GM12865 (cell line): ENCODE measurements at regions not wholly inside any gene's neighbourhood (a gene's known extent, or its start where the extent isn't known, plus 50 kb on each side); places are given as distances from the start of the nearest gene placed in this dataset.

Experiments
- DNase-seq: peaks from one replicate; pipeline ENCODE4 v3.0.0; 2010; ENCODE audit warnings: low read depth
- H3K4me3 ChIP-seq: 2 replicates; pipeline ENCODE4 v1.5.1; 2011; ENCODE audit warnings: mild to moderate bottlenecking, low read depth, low read length, control low read depth
- TF ChIP-seq, protein P1 (sequence below): IDR thresholded peaks from 2 replicates; pipeline ENCODE4 v1.5.1; 2011; ENCODE audit warnings: low read length, control low read depth, low read depth, inconsistent platforms; ENCODE audit not compliant: insufficient read depth; ENCODE audit errors: missing control alignments

DNA sequence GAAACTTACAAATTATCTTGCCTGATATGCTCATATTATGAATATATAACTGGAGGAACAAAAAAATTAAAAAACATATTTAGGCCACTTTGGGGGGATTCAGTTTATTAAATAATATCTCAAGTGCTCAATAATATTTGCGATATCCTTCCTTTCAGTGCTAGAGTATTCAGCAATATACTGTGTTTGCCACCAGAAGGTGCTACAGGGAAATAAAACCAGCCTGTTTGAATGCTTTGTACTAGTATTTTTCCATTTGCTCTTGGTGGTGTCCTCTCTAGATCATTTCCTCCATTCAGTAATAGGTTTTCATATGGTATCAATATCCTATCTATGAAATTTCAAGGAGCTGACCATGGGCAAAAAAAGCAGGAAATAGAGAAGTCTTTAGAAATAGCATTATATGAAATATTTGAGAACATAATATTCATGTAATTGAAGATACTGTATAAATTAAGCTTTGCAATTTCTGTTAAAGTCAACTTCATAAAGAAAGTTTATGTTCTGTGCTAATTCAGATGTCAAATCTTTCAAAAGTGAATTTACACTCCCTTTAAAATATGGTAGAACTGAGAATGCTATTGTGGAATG is 106.2 kb upstream of the NAV3 start:
- DNase-seq, result peak; percentile 55
- TF ChIP-seq, protein P1, sequence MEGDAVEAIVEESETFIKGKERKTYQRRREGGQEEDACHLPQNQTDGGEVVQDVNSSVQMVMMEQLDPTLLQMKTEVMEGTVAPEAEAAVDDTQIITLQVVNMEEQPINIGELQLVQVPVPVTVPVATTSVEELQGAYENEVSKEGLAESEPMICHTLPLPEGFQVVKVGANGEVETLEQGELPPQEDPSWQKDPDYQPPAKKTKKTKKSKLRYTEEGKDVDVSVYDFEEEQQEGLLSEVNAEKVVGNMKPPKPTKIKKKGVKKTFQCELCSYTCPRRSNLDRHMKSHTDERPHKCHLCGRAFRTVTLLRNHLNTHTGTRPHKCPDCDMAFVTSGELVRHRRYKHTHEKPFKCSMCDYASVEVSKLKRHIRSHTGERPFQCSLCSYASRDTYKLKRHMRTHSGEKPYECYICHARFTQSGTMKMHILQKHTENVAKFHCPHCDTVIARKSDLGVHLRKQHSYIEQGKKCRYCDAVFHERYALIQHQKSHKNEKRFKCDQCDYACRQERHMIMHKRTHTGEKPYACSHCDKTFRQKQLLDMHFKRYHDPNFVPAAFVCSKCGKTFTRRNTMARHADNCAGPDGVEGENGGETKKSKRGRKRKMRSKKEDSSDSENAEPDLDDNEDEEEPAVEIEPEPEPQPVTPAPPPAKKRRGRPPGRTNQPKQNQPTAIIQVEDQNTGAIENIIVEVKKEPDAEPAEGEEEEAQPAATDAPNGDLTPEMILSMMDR, result peak; percentile 69
- H3K4me3 ChIP-seq, result no peak overlapping the region

DNA sequence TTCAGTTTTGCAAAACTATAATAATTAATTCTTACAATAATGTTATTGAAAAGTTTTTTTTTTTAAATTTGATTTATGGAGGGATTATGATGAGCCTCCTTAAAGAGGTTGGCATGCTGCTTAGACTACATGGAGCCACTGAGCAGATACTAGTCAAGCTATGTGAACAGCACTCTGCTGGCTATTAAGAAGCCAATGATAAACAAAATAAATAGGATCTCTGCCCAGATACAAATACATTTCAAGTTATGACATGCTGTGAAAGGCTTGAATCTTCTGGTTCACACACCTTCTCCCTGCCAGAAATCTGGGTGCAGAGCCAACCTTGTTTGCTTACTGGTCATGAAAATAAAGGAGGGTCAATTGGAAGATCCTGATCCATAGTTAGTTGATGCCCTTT is 107.4 kb upstream of the NAV3 start:
- TF ChIP-seq, protein P1, result no peak
- no peak for DNase-seq
- H3K4me3 ChIP-seq, result no peak overlapping the region

DNA sequence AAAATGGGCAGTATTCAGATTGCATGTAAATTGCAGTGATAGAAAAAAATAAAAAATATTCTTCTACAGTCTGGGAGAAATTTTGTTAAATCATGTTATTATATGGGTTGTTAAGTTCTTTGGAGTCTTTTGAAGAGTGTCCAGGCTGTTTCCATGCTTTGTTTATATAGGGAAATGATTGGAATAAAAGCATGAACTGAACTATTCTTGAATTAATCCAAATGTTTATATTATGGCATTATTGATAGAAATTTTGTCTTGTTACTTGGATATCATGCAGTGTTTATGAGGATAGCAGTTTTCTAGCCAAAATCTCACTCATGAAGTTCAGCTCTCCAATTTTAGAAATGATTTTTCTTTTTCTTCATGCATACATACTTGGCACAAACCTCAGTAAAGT is 108.2 kb upstream of the NAV3 start:
- H3K4me3 ChIP-seq, result no peak overlapping the region
- DNase-seq, result no peak
- TF ChIP-seq, protein P1, result no peak

DNA sequence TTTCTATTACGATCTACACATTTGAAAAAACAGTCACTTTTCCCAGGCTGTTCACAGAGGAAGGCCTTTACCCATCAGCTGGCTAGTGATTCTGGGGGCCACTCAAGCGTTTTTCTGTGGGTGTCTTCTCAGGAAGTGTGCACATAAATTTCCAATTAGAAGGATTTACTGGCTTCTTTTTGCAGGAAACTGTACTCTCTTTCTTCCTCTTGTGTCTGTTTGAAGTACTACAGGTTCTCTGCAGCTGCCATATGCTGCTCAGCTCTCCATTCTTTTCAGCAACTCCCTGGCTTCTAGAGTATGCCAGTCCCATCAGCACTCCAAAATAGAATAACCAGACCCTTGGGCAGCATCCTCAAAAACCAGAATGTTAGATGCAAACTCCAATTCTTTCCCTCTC is 110.4 kb upstream of the NAV3 start:
- H3K4me3 ChIP-seq, result no peak overlapping the region
- DNase-seq, result no peak
- TF ChIP-seq, protein P1, result no peak

DNA sequence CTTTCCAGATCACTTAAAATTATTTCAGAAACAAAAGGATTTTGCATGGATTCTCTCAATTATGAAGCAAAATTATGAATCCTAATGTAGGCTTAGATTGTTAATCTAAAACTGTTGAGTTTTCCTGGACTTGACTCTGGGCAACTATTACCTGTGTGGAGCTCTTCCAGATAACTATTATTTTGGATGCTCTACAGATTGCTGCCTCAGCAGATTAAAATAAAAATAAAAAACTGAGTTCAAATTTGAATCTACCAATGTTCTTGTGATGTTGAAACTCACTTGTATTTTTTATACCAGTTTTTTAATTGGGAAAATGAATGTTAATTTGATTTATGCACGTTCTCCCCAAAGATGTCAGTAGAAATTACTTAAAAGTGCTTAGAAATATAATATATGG is 120.5 kb upstream of the NAV3 start:
- no peak overlapping the region for H3K4me3 ChIP-seq
- TF ChIP-seq, protein P1, result no peak
- no peak for DNase-seq

DNA sequence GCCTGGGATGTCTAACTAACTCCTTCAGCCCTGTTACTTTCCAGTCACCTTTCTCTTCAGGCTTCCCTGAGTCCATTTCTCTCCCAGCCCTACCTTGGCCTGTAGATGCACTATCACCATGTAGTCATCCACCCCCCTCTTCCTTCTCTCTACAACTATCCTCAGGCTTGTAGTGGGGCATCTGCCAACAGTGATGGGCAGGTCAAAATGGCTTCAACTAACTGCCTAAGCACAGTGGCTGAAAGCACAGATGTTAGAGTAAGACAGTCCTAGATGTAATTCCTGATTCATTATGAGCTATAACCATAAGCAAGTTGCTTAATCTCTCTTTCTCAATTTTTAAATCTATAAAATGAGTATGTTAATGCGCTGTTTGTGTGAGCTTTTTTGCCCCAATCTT is 133.6 kb upstream of the NAV3 start:
- TF ChIP-seq, protein P1, result no peak
- no peak overlapping the region for H3K4me3 ChIP-seq
- no peak for DNase-seq

DNA sequence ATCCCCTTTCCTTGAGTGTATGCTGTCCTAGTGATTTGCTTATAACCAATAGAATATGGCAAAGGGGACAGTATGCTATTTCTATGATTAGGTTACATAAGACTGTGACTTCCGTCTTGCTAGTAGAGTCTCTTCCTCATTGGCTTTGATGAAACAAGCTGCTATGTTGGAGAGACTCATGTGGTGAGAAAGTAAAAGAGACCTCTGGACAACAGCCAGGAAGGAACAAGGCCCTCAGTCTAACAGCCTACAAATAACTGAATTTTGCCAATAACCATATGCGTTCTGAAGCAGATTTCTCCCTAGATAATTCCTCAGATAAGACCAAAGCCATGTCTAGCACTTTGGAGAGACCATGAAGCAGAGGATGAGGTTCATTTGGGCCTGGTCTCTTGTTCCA is 134.5 kb upstream of the NAV3 start:
- H3K4me3 ChIP-seq, result no peak overlapping the region
- DNase-seq, result no peak
- TF ChIP-seq, protein P1, result no peak
